ENCODE measurements at regions not wholly inside any gene's neighbourhood (a gene's known extent, or its start where the extent isn't known, plus 50 kb on each side); places are given as distances from the start of the nearest gene placed in this dataset.
"Not testable (repeated sequence)": the region's sequence is repeated elsewhere in the genome, so short reads cannot be mapped to it uniquely, and the experiment has no call there.

GRCh38 chr7:112692333-112692732 is 97.9 kb downstream of the TMEM168 start:
- Mint-ChIP-seq H3K4me1 (no peaks in the 10 kb centered on the region), H3K27ac (no peak overlapping the region), H3K9me3 (peaks cover 0 to 8% (median 3%) of the 10 kb centered on the region in 7 donors), H3K4me3 (no peak overlapping the region), H3K36me3 (no peaks in the 10 kb centered on the region), H3K27me3 (no peaks in the 10 kb centered on the region)
- H3K4me3 ChIP-seq (ENCODE audit: low read depth, low read length): no peak overlapping the region
- H3K4me1 ChIP-seq (ENCODE audit: control insufficient read depth, insufficient read depth, low read length, poor library complexity, severe bottlenecking): no peaks in the 10 kb centered on the region
- no peaks in the 10 kb centered on the region for H3K9me3 ChIP-seq (ENCODE audit: control insufficient read depth in 2 of 2, low read length in 2 of 2)
- H3K36me3 ChIP-seq (ENCODE audit: control insufficient read depth, insufficient read depth, low read length): no peaks in the 10 kb centered on the region
- no peaks in the 10 kb centered on the region for H3K27me3 ChIP-seq (ENCODE audit: control insufficient read depth, insufficient read depth, low read length)
- ATAC-seq (ENCODE audit: low read depth in 2 of 2) (no peak), DNase-seq (no peak)
- H3K27ac ChIP-seq (ENCODE audit: insufficient read depth, low read length, poor library complexity, severe bottlenecking): no peak overlapping the region

- H3K4me1 ChIP-seq (ENCODE audit: control insufficient read depth, insufficient read depth, low read length, poor library complexity, severe bottlenecking); DNase-seq; H3K36me3 ChIP-seq (ENCODE audit: control insufficient read depth, insufficient read depth, low read length); H3K4me3 Mint-ChIP-seq; H3K9me3 ChIP-seq (ENCODE audit: control insufficient read depth in 2 of 2, low read length in 2 of 2); H3K4me3 ChIP-seq (ENCODE audit: low read depth, low read length); H3K4me1 Mint-ChIP-seq; H3K27me3 Mint-ChIP-seq; H3K27me3 ChIP-seq (ENCODE audit: control insufficient read depth, insufficient read depth, low read length); ATAC-seq (ENCODE audit: low read depth in 2 of 2); H3K27ac ChIP-seq (ENCODE audit: insufficient read depth, low read length, poor library complexity, severe bottlenecking); H3K27ac Mint-ChIP-seq; H3K36me3 Mint-ChIP-seq: not testable (repeated sequence)
- peaks cover 3 to 14% (median 7%) of the 10 kb centered on the region in 7 donors for H3K9me3 Mint-ChIP-seq
These were observed 93.0 kb downstream of the TMEM168 start for GRCh38 chr7:112697211-112697610.

- H3K4me3 ChIP-seq (ENCODE audit: low read depth, low read length): no peak overlapping the region
- Mint-ChIP-seq H3K27ac (no peak overlapping the region), H3K9me3 (peaks cover 1 to 12% (median 6%) of the 10 kb centered on the region in 7 donors), H3K27me3 (peaks cover 4% of the 10 kb centered on the region), H3K4me1 (no peaks in the 10 kb centered on the region), H3K4me3 (no peak overlapping the region), H3K36me3 (no peaks in the 10 kb centered on the region)
- no peaks in the 10 kb centered on the region for H3K27me3 ChIP-seq (ENCODE audit: control insufficient read depth, insufficient read depth, low read length)
- no peak for ATAC-seq (ENCODE audit: low read depth in 2 of 2)
- H3K4me1 ChIP-seq (ENCODE audit: control insufficient read depth, insufficient read depth, low read length, poor library complexity, severe bottlenecking): no peaks in the 10 kb centered on the region
- no peaks in the 10 kb centered on the region for H3K9me3 ChIP-seq (ENCODE audit: control insufficient read depth in 2 of 2, low read length in 2 of 2)
- no peaks in the 10 kb centered on the region for H3K36me3 ChIP-seq (ENCODE audit: control insufficient read depth, insufficient read depth, low read length)
- no peak overlapping the region for H3K27ac ChIP-seq (ENCODE audit: insufficient read depth, low read length, poor library complexity, severe bottlenecking)
- no peak for DNase-seq
These were observed 90.3 kb downstream of the TMEM168 start for GRCh38 chr7:112699725-112700513.

GRCh38 chr7:112701456-112701855 is 88.7 kb downstream of the TMEM168 start:
- no peak for DNase-seq
- no peaks in the 10 kb centered on the region for H3K9me3 ChIP-seq (ENCODE audit: control insufficient read depth in 2 of 2, low read length in 2 of 2)
- H3K4me3 ChIP-seq (ENCODE audit: low read depth, low read length): no peak overlapping the region
- H3K27ac Mint-ChIP-seq: no peak overlapping the region
- ATAC-seq (ENCODE audit: low read depth in 2 of 2): no peak
- peaks cover 4% of the 10 kb centered on the region for H3K27me3 Mint-ChIP-seq
- H3K27ac ChIP-seq (ENCODE audit: insufficient read depth, low read length, poor library complexity, severe bottlenecking): no peak overlapping the region
- no peaks in the 10 kb centered on the region for H3K36me3 Mint-ChIP-seq
- peaks cover 0 to 12% (median 6%) of the 10 kb centered on the region in 7 donors for H3K9me3 Mint-ChIP-seq
- H3K4me1 Mint-ChIP-seq: no peaks in the 10 kb centered on the region
- no peaks in the 10 kb centered on the region for H3K36me3 ChIP-seq (ENCODE audit: control insufficient read depth, insufficient read depth, low read length)
- no peak overlapping the region for H3K4me3 Mint-ChIP-seq
- no peaks in the 10 kb centered on the region for H3K4me1 ChIP-seq (ENCODE audit: control insufficient read depth, insufficient read depth, low read length, poor library complexity, severe bottlenecking)
- H3K27me3 ChIP-seq (ENCODE audit: control insufficient read depth, insufficient read depth, low read length): no peaks in the 10 kb centered on the region

- Histone ChIP-seq H3K9me3 (ENCODE audit: control insufficient read depth in 2 of 2, low read length in 2 of 2) (no peaks in the 10 kb centered on the region), H3K4me3 (ENCODE audit: low read depth, low read length) (no peak overlapping the region), H3K4me1 (ENCODE audit: control insufficient read depth, insufficient read depth, low read length, poor library complexity, severe bottlenecking) (no peaks in the 10 kb centered on the region), H3K27ac (ENCODE audit: insufficient read depth, low read length, poor library complexity, severe bottlenecking) (no peak overlapping the region), H3K27me3 (ENCODE audit: control insufficient read depth, insufficient read depth, low read length) (no peaks in the 10 kb centered on the region), H3K36me3 (ENCODE audit: control insufficient read depth, insufficient read depth, low read length) (no peaks in the 10 kb centered on the region)
- Mint-ChIP-seq H3K9me3 (peaks cover 0 to 3% (median 0%) of the 10 kb centered on the region in 7 donors), H3K4me3 (no peak overlapping the region), H3K27me3 (peaks cover 4% of the 10 kb centered on the region), H3K4me1 (no peaks in the 10 kb centered on the region), H3K27ac (no peak overlapping the region), H3K36me3 (no peaks in the 10 kb centered on the region)
- DNase-seq (no peak), ATAC-seq (ENCODE audit: low read depth in 2 of 2) (no peak)
These were observed 82.5 kb downstream of the TMEM168 start for GRCh38 chr7:112707655-112708054.

GRCh38 chr7:112708236-112708635 is 82.0 kb downstream of the TMEM168 start:
- Mint-ChIP-seq H3K4me3 (no peak overlapping the region), H3K27ac (no peak overlapping the region), H3K36me3 (no peaks in the 10 kb centered on the region), H3K27me3 (peaks cover 4% of the 10 kb centered on the region), H3K9me3 (no peaks in the 10 kb centered on the region), H3K4me1 (no peaks in the 10 kb centered on the region)
- no peaks in the 10 kb centered on the region for H3K9me3 ChIP-seq (ENCODE audit: control insufficient read depth in 2 of 2, low read length in 2 of 2)
- no peaks in the 10 kb centered on the region for H3K4me1 ChIP-seq (ENCODE audit: control insufficient read depth, insufficient read depth, low read length, poor library complexity, severe bottlenecking)
- H3K36me3 ChIP-seq (ENCODE audit: control insufficient read depth, insufficient read depth, low read length): no peaks in the 10 kb centered on the region
- no peak overlapping the region for H3K4me3 ChIP-seq (ENCODE audit: low read depth, low read length)
- H3K27me3 ChIP-seq (ENCODE audit: control insufficient read depth, insufficient read depth, low read length): no peaks in the 10 kb centered on the region
- no peak for ATAC-seq (ENCODE audit: low read depth in 2 of 2)
- DNase-seq: no peak
- H3K27ac ChIP-seq (ENCODE audit: insufficient read depth, low read length, poor library complexity, severe bottlenecking): no peak overlapping the region
